ENCODE measurements at regions not wholly inside any gene's neighbourhood (a gene's known extent, or its start where the extent isn't known, plus 50 kb on each side); places are given as distances from the start of the nearest gene placed in this dataset.
"Not testable (repeated sequence)": the region's sequence is repeated elsewhere in the genome, so short reads cannot be mapped to it uniquely, and the experiment has no call there.

GRCh38 chr12:84043355-84043754, 869.2 kb downstream of the SLC6A15 start:
- DNase-seq (ENCODE audit: extremely low read depth, low read depth): no peak
- H3K4me3 ChIP-seq (replicated peaks; ENCODE audit: low read depth, low read length): no peak overlapping the region
- TF ChIP-seq, protein P1, sequence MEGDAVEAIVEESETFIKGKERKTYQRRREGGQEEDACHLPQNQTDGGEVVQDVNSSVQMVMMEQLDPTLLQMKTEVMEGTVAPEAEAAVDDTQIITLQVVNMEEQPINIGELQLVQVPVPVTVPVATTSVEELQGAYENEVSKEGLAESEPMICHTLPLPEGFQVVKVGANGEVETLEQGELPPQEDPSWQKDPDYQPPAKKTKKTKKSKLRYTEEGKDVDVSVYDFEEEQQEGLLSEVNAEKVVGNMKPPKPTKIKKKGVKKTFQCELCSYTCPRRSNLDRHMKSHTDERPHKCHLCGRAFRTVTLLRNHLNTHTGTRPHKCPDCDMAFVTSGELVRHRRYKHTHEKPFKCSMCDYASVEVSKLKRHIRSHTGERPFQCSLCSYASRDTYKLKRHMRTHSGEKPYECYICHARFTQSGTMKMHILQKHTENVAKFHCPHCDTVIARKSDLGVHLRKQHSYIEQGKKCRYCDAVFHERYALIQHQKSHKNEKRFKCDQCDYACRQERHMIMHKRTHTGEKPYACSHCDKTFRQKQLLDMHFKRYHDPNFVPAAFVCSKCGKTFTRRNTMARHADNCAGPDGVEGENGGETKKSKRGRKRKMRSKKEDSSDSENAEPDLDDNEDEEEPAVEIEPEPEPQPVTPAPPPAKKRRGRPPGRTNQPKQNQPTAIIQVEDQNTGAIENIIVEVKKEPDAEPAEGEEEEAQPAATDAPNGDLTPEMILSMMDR (IDR thresholded peaks at IDR 0.05; ENCODE audit: low read depth, low read length, missing control alignments): no peak

- no peak overlapping the region for H3K4me3 ChIP-seq (replicated peaks; ENCODE audit: low read depth, low read length)
- DNase-seq (ENCODE audit: extremely low read depth, low read depth): no peak
- TF ChIP-seq, protein P1 (IDR thresholded peaks at IDR 0.05; ENCODE audit: low read depth, low read length, missing control alignments): no peak
These were observed 874.4 kb downstream of the SLC6A15 start for GRCh38 chr12:84038242-84038641.

- H3K4me3 ChIP-seq (replicated peaks; ENCODE audit: low read depth, low read length): no peak overlapping the region
- DNase-seq (ENCODE audit: extremely low read depth, low read depth): no peak
- TF ChIP-seq, protein P1 (IDR thresholded peaks at IDR 0.05; ENCODE audit: low read depth, low read length, missing control alignments): no peak
These were observed 875.7 kb downstream of the SLC6A15 start for GRCh38 chr12:84036912-84037311.

DNA sequence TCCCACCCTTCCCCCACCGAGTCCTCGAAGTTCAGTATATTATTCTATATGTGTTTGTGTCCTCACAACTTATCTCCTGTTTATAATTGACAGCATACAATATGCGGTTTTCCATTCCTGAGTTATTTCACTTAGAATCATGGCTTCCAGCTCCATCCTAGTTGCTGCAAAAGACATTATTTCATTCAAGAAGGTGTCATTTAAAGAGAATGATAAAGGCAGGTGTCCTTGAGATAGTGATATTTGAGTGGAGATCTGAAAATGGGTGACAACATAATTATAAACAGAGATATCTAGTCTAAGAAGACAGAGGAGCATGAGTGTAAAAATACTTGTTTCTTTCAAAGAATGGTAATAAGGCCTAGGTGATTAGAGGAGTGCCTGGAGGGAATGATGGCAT, 876.8 kb downstream of the SLC6A15 start:
- no peak overlapping the region for H3K4me3 ChIP-seq (replicated peaks; ENCODE audit: low read depth, low read length)
- no peak for DNase-seq (ENCODE audit: extremely low read depth, low read depth)
- TF ChIP-seq, protein P1 (IDR thresholded peaks at IDR 0.05; ENCODE audit: low read depth, low read length, missing control alignments): no peak

DNA sequence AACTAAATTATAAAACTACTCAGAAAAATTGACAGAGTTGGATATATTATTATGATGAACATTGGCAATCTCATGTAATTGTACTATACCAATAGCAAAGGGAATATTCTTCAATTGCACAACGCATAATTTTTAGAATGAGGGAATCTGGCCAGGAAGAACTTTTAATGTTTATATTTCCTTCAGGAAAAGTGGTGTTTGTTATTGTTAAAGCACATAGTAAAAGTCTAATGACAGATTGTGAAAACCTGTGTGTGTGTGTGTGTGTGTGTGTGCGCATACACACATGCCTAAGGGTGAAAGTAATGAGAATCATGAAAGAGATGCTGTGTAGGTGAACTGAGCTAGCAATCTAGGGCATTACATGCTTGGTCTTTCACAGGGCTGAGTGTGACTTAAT, 877.7 kb downstream of the SLC6A15 start:
- H3K4me3 ChIP-seq (replicated peaks; ENCODE audit: low read depth, low read length): no peak overlapping the region
- DNase-seq (ENCODE audit: extremely low read depth, low read depth): no peak
- TF ChIP-seq, protein P1 (IDR thresholded peaks at IDR 0.05; ENCODE audit: low read depth, low read length, missing control alignments): no peak

GRCh38 chr12:84033162-84033561, 879.4 kb downstream of the SLC6A15 start:
- no peak overlapping the region for H3K4me3 ChIP-seq (replicated peaks; ENCODE audit: low read depth, low read length)
- no peak for DNase-seq (ENCODE audit: extremely low read depth, low read depth)
- TF ChIP-seq, protein P1 (IDR thresholded peaks at IDR 0.05; ENCODE audit: low read depth, low read length, missing control alignments): no peak

DNA sequence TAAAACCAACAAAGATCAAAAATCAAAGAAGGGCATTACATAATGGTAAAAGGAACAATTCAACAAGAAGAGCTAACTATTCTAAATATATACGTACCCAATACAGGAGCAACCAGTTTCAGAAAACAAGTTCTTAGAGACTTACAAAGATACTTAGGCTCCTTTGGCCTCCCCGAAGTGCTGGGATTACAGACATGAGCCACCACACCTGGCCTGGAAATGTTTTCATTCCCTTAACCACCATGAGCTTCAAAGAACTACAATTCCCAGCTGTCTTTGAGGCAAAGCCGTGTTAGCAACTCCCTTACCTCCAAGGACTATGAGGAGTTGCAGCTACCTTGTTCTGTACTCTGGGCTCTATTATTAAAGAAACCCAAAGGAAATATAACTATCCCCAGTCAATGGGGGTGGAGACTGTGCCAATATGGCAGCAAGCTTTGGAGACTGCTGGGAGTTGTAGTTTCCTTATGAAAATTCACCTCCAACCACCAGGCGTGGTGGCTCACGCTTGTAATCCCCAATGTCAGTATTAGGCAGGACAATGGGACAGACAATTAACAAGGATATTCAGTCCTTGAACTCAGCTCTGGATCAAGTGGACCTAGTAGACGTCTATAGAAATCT, 893.9 kb downstream of the SLC6A15 start:
- not testable (repeated sequence) for H3K4me3 ChIP-seq (replicated peaks; ENCODE audit: low read depth, low read length); DNase-seq (ENCODE audit: extremely low read depth, low read depth)
